DMS53 (cell line): ENCODE measurements at regions not wholly inside any gene's neighbourhood (a gene's known extent, or its start where the extent isn't known, plus 50 kb on each side); places are given as distances from the start of the nearest gene placed in this dataset.

ENCODE experiments used
- DNase-seq: peaks from one replicate; lab custom pipeline; 2025; lab: John Stamatoyannopoulos, UW

- no peak for DNase-seq
Measured at GRCh38 chr17:77307479-77308198, 166.9 kb downstream of the SEC14L1 start.

GRCh38 chr17:77308861-77309726 is 168.3 kb downstream of the SEC14L1 start:
- DNase-seq, result no peak

- DNase-seq, result no peak
Measured at GRCh38 chr17:77310336-77310735, 169.6 kb downstream of the SEC14L1 start.

GRCh38 chr17:77311371-77311981 is 170.7 kb downstream of the SEC14L1 start:
- DNase-seq, result no peak

- DNase-seq, result no peak
Measured at GRCh38 chr17:77312061-77312701, 171.4 kb downstream of the SEC14L1 start.

- DNase-seq, result no peak
Measured at GRCh38 chr17:77312786-77313599, 172.2 kb downstream of the SEC14L1 start.

GRCh38 chr17:77313831-77314230 is 173.1 kb downstream of the SEC14L1 start:
- no peak for DNase-seq

GRCh38 chr17:77314601-77315000 is 173.8 kb downstream of the SEC14L1 start:
- no peak for DNase-seq

GRCh38 chr17:77315010-77315409 is 174.2 kb downstream of the SEC14L1 start:
- DNase-seq, result no peak

GRCh38 chr17:77315551-77316190 is 174.9 kb downstream of the SEC14L1 start:
- no peak for DNase-seq

- DNase-seq, result no peak
Measured at GRCh38 chr17:77316191-77316641, 175.4 kb downstream of the SEC14L1 start.

- DNase-seq, result no peak
Measured at GRCh38 chr17:77316651-77317050, 175.9 kb downstream of the SEC14L1 start.

GRCh38 chr17:77317091-77317750 is 176.5 kb downstream of the SEC14L1 start:
- DNase-seq, result no peak

- DNase-seq, result no peak
Measured at GRCh38 chr17:77318021-77318420, 177.3 kb downstream of the SEC14L1 start.

GRCh38 chr17:77318491-77319210 is 177.9 kb downstream of the SEC14L1 start:
- DNase-seq, result no peak

- no peak for DNase-seq
Measured at GRCh38 chr17:77319211-77320043, 178.7 kb downstream of the SEC14L1 start.

- no peak for DNase-seq
Measured at GRCh38 chr17:77320044-77320440, 179.3 kb downstream of the SEC14L1 start.

GRCh38 chr17:77320485-77321256 is 179.9 kb downstream of the SEC14L1 start:
- DNase-seq, result no peak
